COLO668 (cell line): ENCODE measurements at regions not wholly inside any gene's neighbourhood (a gene's known extent, or its start where the extent isn't known, plus 50 kb on each side); places are given as distances from the start of the nearest gene placed in this dataset.

Experiments
- DNase-seq: peaks from one replicate; lab custom pipeline; 2025; ENCODE audit not compliant: unreplicated experiment; lab: John Stamatoyannopoulos, UW

DNA sequence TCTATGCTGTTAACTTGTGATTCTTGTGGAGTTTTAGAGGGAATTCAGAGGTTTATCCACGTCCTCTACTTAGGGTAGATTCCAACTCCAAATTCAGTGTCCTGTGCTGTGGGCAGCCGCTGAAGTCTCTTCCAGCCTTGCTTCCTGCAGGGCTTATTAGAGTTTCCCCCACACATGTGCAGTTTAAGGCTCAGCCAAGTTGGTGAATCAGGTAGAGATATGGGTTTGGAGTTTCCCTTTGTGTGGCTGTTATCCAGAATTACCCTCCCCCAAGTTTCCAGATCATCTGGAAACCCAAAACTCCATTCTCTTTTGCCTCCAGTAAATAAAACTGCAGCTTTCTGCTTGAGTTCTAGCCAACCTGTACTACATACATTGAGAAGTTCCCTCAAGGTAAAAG is 853.7 kb downstream of the GALC start:
- no peak for DNase-seq

- DNase-seq, result peak; percentile 20
These were observed 859.7 kb downstream of the GALC start for GRCh38 chr14:87133073-87133801.

DNA sequence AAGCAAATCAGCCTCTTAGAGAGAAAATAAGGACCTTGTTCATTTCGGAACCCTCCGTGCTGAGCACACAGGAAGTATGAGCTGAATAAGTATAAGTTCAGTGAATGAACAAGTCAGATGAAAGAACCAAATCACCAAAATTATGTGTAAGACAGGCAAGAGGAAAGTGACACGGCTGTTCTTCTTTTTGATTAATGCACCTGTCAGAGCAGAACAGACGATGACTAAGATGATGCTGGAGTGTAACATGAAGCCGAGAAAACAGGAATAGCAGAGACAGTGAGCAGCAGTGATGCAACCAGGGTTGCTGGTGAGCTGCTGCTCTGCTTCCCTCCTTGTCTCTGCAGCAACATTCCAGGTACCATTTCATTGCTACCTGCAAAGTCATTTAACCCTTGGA is 861.1 kb downstream of the GALC start:
- peak; percentile 12 for DNase-seq

DNA sequence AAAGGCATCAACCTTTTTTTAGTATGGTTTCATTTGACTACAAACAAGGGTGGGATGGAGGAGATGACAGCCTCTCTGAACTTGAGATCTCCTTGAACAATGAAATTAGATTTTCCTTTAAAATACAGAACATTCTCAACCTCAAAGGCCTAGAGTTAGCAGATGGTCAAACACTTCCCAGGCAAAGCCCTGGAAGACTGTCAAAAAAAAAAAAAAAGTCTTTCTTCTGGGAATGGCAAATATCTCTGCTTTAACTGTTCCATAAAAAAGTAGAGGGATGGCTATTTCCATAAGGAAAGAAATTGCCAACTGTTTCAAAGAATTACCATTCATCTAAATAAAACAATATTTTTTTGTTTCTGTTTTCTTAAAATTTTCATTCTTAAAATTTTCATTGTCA is 870.8 kb downstream of the GALC start:
- no peak for DNase-seq

DNA sequence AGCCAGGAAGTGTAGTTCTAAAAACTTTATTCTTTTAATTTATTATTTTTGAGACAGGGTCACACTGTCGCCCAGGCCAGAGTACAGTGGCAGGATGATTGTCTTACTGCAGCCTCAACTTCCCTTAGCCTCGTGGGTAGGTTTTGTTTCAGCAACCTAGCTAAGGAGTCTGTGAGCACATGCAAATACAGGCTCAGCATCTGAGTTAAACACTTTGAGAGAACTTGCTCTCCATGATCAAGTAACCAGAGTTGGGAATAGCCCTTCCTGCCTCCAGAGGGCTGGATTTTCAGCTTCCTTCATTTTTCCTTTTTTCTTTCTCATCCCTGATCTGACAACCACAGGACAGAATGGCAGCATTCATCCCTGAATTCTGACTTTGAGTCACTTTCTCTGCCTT is 871.3 kb downstream of the GALC start:
- DNase-seq, result no peak

- DNase-seq, result no peak
These were observed 877.7 kb downstream of the GALC start for GRCh38 chr14:87115234-87115633.

DNA sequence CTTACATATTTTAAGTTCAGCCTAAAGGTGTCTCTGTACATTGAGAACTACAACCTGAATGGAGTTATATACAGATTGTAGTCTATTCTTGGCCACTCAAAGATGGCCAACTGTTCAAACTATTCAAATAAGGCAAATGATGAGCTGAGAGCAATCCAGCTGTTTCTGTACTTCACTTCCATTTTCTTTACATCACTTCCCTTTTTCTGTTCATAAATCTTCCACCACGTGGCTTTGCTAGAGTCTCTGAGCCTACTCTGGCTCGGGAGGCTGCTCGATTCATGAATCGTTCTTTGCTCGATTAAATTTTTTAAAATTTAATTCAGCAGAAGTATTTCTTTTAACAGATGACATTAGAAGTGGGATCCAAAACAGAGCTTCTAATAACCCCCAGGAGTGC is 879.7 kb downstream of the GALC start:
- DNase-seq, result no peak

DNA sequence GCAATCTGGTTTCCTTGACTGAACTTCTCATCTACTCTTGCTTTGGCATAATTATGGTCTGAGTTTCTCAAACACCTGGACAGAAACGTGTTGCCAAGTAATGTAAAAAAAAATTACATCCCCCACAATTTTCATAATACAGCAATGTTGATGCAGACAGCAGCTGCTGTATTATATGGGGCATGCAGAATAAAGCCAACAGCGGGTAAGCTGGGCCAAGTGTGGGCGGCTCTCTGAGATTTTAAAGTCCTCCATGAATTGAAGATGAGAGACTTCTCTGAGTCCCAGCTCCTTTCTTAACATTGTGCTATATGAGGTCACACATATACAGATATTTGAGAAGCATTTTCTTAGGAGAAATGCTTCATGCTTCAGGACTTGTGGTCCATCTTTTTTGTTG is 881.2 kb downstream of the GALC start:
- DNase-seq, result no peak

DNA sequence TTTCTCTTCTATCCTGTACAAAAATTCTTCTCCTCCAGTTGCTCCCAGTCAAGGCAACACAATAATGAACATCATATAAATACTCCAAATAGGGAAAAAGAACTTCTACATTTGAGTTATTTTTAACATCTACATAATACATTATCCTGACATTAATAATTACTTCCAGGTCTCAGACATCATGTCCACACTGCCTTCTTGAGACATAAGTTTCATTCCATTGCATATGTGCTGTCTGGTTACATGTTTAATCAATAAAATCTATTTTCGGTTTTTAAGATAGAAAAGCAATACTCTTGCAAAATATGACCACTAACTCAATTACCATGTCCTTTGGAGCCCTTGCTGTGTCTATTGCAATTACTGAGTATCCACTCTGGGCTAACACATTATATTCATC is 881.9 kb downstream of the GALC start:
- DNase-seq, result no peak

DNA sequence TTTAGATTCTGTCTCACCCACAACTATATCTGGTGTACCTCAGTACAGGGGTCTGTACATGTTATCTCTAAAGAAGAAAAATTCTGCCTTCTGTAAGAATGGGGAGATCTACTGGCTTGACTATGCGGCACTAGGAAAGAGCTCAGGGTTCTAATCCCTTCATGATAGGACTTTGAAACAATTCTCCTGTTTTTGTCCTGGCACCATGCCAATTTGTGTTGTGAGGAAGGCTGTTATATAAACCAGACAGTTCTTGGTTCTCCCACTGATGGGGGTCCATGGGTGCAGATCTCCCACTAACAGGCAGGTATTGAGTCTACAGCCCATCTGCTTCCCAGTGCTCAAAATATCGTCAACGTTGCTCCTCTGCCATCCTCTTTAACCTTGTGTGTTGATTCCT is 883.7 kb downstream of the GALC start:
- DNase-seq, result no peak

DNA sequence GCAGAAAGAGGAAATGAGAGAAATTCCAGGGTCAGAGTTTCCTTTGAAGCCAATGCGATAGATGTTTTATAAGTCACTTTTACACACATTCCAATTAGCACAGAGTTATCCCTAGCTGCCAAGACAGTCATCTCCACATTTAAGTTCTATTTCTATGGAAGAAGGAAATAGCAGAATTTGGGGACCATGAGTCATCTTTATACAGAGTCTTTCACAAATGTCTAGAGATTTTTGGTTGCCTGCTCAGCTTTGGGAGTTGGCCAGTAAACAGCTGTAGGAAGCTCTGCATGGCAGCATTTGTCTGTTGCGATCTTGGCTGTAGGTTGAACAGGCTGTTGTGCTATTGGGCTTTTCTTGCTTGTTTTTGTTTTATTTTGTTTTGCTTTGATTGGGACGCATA is 884.3 kb downstream of the GALC start:
- DNase-seq, result no peak

- DNase-seq, result no peak
These were observed 890.1 kb downstream of the GALC start for GRCh38 chr14:87102811-87103378.

DNA sequence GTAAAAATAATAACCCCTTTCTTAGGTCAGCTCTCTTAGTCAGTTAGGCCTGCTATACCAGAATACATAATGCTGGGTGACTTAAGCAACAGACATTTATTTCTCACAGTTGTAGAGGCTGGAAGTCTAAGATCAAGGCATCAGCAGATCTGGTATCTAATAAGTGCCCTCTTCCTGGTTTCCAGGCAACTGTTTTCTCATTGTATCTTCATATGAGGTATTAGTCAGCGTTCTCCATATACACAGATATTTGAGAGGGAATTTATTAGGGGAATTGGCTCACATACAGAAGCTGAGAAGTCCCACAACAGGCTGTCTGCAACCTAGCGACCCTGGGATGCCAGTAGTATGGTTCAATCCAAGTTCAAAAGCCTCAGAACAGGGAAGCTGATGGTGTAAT is 896.0 kb downstream of the GALC start:
- no peak for DNase-seq

- DNase-seq, result no peak
These were observed 898.1 kb downstream of the GALC start for GRCh38 chr14:87094913-87095312.

DNA sequence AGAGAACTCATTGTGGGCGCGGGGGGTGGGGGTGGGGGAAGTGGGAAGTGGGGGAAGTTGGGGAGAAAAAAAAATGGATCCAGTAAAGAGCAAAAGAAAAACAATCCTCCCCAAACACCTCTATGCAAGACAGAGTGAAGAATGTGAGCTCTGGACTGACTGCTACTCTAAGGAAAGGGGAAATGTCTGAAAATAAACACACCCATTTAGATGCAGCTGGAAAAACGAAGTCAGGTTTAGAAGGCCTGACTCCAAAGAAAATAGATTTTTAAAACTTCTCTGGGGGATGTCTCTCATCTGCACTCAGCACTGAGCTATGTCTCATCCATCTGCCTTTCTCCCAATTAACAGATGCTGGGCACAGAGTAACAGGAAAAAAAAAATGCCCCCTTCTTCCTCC is 904.4 kb downstream of the GALC start:
- no peak for DNase-seq

GRCh38 chr14:87087881-87088280 is 905.1 kb downstream of the GALC start:
- no peak for DNase-seq

- DNase-seq, result no peak
These were observed 908.1 kb downstream of the GALC start for GRCh38 chr14:87084908-87085307.

GRCh38 chr14:87082917-87083316 is 910.1 kb downstream of the GALC start:
- no peak for DNase-seq

DNA sequence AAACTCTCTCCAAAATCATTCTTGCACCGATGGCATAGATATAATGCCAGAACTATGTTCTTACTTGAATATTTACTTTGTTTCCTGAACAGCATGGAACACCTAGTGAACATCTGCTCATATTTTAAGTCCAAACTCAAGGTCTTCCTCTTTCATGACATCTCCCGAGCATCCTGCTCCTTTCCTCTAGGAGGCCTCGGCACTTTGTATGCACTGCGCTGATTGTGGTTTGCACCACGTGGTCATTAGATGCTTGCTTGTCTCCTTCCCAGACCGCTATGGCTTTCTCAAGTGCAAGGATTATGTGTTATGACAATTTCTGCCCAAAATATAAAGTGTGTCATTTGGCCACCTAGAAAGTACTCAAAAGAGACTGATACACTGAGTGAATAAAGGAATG is 912.0 kb downstream of the GALC start:
- DNase-seq, result no peak

GRCh38 chr14:87080146-87080545 is 912.8 kb downstream of the GALC start:
- DNase-seq, result no peak

- DNase-seq, result no peak
These were observed 913.6 kb downstream of the GALC start for GRCh38 chr14:87079416-87079815.

GRCh38 chr14:87076922-87077321 is 916.1 kb downstream of the GALC start:
- no peak for DNase-seq

- no peak for DNase-seq
These were observed 916.8 kb downstream of the GALC start for GRCh38 chr14:87076146-87076545.
